A172 (cell line): ENCODE measurements at regions not wholly inside any gene's neighbourhood (a gene's known extent, or its start where the extent isn't known, plus 50 kb on each side); places are given as distances from the start of the nearest gene placed in this dataset.
"Not testable (repeated sequence)": the region's sequence is repeated elsewhere in the genome, so short reads cannot be mapped to it uniquely, and the experiment has no call there.

Source experiments
- DNase-seq: peaks from one replicate; pipeline ENCODE4 v3.0.0-alpha.2; 2015; ENCODE audit warnings: low spot score

DNA sequence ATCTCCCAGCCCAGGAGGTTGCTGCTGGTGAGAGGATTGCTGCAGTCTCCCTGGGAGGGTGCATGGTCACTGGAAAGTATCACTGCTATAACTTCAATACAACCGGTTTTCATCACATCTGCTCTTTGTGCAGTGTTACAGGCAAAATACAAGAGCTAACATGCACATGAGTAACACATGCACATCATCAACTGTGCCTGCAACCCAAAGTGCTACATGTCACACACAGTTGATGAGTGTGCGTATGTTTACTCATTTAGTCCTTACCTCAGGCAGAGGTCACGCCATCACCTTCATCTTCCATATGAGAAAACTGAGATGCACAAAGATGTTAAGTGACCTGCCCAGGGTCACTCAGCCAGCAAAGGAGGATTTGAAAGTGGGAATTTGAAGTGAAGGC is 277.7 kb downstream of the FAM72C start:
- no peak for DNase-seq

DNA sequence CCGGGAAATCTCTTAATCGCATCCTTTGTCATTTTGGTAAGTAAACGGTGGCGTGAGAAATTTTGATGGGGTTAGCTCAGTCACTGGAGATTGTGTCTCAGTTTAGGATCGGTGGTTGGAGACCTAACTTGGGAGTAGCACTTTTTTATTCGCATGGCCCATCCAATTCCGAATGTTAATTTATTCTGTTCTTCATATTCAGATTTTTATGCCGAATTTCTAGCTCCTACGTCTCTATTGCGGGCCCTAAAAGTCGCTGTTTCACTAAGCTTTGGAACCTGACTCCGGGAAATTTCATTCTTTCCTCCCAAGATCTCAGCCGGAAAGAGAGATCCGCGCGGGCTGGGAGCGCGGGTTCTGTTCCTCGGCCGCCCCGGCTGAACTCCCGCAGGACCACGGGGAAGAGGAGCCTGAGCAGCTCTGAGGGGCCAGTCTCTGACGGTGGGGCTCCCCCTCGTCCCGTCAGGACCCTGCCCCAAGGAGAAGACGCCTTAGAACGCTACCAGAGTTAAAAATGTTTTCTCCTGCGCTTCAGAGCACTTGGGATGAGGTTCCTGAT is 279.7 kb downstream of the FAM72C start:
- DNase-seq: no peak

DNA sequence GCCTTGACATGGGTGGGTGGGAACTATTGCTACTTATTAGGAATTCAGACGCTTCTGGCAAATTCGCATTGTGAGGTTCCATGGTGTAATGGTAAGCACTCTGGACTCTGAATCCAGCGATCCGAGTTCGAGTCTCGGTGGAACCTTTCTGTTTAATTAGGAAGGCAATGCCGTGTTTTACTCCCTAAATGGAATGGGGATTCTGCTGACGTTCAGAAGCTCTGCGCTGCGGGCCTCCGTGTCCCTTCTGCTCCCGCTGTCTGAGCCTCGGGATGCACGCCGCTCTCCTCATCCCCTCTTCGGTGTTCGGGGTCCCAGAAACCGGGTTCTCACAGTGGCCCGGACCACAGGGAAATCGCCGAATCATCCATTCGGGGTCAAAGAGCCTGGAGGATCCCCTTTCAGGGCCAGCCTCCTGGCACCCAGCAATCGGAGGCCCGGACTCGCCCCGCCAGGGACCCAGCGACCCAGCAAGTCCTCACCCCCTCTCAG is 280.3 kb downstream of the FAM72C start:
- peak; percentile 83 for DNase-seq

DNA sequence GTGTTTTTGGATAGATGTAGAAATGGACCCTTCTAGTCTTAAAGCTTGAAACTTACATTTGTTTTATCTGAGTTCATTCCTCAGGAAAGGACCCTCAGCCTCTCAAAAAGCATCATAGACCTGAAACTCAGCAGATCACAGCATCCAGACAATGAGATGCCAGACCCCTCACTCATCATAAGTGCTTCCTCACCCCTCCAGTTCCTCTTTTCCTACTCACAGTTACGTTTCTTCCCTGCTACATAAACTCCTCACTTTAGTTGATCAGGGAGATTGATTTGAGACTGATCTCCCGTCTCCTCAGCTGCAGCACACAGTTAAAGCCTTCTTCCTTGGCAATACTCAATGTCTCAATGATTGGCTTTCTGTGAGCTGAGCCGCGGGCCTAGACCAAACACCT is 282.0 kb downstream of the FAM72C start:
- no peak for DNase-seq

DNA sequence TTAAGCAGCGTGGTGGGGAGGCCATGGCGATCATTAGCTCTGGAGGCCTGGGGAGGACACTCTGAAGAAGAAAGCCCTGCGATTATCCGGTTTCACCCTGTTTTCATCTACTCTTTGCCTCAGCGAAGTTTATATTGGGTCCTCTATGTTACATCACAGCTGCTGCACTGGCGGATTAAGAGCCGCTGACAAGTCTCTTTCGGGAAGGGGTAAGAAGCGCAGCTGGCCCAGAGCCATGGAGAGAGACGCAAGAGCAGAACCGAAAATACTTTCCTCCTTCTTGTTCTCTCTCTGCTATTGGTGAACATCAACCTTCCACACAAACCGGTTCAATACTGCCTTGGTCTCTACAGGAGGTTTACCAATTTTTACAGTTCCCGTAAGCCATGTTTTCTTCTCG is 291.5 kb downstream of the FAM72C start:
- no peak for DNase-seq

DNA sequence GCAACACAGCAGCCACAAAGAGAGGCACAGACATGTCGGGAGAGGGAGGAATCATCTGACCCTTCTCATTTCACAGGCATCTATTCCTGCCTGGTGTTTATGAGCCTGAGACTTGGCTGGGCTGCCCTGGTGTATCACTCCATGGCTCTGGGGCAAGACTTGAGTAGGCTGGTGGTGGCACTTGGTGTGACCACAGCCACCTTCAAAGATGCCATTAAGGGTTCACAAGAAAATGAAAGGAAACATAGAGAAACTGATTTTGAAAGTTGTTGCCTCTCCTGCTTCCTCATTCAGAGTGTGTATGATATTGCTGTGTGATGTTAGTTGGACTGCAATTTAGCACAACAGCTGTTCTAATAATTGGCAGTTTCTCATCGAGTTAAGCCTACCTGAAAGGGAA is 298.8 kb downstream of the FAM72C start:
- DNase-seq: no peak

DNA sequence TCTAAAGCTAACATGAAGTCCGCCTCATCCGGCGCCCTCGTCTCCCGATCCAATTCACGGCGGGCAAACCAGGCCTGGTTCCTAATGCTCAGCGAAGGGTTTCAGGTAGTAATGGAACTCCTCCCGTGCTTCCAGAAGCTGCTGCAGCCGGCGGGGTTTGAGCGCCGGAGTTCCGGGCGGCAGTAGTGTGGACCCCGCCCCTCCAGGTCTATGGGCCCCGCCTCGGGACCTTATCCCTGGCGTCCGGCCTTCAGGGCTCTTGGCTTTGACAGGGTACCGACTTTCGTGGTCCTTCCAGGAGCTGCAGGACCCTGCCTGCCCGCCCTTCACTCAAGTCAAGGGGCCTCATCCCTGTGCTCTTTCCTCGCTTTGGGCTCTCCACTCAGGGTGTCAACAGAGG is 304.1 kb downstream of the FAM72C start:
- DNase-seq: no peak

DNA sequence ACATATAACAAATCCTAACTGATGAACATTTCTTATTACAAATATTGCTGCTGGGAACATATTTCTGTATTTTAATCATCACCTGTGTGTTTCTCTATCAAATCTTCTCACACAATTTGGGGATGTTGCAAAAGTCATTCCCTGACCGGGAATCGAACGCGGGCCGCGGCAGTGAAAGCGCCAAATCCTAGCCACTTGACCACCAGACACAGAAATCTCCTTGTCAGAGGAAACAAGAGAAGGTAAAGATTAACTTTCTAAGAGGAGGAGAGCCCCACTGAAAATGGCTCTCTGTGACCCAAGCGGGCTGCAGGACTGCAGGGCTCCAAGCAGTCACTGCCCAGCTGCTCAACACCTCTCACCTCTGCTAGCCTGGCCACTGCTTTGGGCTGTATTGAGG is 304.9 kb downstream of the FAM72C start:
- no peak for DNase-seq

DNA sequence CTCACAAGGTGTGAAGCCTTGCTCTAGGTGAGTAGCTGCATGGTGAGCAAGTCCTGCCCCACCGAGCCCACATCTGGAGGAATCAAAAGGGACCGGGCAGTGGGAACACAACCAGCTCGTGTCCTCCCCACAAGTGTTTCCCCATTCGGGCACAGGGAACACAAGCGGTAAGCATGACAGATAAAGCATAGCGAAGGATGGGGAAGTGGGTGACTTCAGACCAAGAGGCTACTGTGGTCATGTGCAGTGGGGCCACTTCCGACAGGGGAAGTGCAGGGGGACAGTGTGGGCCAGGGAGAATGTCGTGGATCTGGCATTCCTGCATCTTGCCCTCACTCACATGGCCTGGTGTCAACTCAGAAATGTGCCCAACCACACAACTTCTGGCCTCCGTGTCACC is 306.2 kb downstream of the FAM72C start:
- no peak for DNase-seq

DNA sequence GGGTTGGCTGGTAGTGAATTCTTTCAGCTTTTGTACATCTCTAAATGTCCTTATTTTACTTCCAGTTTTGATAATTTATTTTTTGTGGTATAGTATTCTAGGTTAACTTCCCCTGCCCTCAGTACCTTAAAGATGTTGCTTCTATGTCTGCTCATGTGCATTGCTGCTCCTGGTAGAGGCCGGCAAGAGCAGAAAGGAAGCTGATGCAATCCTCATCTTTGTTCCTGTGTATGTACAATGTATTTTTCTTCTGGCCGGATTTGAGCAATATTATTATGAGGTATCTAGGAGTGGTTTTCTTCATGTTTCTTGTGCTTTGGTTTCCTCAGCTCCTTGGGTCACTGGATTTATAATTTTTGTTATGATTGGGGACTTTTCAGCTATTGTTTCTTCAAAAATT is 308.7 kb downstream of the FAM72C start:
- not testable (repeated sequence) for DNase-seq

DNA sequence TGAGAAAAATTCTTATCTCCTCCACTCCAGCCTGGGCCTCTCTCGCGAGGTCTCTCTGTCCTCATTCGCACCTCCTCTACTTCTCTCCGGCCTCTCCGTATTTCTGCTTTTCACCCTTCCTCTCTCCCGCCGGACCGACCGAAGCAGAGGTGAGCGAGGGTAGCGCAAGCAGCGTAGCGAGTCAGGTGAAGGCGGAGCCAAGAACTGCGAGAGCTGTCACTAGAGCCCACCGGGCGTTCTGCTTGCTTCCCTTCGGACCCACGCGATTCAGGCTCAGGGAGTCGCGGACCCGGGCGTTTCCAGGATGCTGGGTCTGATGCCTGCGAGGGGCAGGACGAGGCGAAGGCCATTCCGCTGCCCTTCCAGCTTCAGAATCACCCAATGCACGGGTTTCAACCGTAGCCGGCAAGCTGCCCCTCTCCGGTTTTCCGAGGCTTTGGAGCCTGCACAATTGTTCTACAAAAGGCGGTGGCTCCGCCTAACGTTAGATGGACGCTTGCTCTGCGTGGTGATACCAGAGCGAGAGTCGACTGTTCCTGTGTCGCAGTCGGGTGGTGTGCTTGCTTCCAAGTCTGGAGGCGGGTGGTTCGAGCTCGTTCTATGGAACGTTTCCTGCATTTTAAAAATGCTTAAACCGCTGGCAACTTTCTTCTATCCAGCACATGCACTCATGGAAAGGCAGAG is 310.2 kb downstream of the FAM72C start:
- no peak for DNase-seq

DNA sequence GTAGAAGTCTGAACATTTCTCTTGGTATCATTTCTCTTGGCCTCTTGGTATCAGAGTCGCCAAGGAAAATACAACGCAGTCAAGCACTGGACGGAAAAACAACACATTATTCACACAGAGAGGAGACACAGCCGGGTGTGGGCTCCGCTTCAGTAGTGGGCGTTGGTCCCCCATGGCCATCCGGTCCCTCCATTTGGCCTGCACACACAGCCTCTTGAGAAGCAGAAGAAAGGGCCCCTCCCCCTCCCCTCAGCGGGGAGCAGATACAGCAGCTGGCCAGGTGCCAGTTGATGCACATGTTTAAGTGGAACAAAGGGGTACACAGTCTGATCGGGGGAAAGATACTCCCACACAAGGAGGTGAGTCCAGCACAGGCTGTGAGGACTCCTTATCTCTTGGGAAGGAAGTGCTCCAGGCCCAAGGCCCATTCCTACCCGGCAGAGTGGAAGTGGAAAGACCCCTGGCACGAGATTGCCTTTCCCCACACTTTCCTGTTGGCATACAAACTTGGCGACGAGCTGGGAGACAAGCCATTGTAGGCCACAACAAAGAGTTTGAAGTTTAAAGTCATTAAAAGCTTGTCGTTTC is 311.3 kb downstream of the FAM72C start:
- DNase-seq: no peak

DNA sequence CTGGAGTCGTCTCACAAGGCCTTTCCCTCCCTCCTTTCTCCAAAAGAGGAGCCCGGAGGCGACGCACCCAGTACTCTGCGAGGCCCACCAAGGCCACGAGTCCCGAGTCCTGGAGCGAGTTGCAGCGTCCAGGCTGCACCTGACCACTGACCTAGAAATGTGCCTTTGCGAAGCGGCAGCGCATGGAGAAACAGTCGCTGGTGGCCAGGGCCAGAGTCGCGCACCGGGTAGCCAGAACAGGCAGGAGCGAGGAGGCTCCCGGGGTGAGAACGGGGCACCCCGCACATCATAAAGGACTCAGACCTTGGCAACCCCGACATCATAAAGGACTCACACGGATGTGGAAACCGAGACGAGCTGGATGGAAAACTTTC is 318.4 kb downstream of the FAM72C start:
- DNase-seq: no peak

DNA sequence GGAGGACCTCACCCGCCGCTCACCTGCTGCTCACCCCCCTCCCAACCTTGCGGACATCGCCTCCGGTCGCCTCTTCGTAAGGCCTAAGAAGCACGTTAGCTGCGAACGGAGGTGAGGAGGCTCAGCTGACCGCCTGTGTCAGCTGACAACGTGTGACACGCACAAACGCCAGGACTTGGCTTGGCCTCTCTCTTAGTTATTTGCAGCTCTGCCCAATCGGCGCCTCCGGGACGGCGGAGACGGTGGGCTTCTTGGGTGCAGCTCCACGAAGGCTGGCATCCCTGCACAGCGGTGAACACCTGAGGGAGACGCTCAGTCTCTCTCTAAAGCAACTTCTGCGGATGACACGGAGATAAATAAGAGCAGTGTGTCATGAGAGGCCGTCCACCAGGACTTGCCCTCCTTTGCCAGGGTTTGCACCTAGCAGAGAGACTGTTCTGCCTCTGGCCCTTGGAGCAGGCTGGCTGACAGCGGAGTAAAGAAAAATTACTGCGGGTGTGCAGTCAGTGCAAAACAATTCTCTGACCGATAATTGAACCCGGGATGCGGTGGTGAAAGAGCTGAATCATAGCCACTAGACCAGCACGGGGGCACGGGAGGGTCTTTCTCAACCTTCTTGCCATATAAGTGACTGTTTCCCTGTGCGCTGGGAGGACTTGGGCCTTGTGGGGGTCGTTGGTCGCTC is 318.9 kb downstream of the FAM72C start:
- DNase-seq: no peak

DNA sequence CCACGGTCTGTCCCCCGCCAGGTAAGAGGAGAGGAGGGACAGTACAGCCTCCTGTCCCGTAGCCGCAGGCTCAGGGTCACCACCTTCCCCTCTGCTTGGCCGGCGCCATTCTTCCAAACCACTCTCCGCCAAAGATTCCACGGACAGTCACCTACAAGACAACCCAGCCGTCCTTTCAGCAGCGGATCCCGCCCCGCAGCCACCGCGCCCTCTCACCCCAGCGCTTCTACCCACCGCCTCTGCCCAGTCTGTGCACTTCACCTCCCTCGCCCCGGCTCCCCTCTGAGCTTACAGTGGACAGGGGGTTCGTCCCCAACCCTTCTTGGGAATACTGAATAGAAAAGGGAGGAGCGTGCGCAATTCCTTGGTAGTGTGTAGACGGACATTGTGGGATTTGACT is 319.6 kb downstream of the FAM72C start:
- no peak for DNase-seq

DNA sequence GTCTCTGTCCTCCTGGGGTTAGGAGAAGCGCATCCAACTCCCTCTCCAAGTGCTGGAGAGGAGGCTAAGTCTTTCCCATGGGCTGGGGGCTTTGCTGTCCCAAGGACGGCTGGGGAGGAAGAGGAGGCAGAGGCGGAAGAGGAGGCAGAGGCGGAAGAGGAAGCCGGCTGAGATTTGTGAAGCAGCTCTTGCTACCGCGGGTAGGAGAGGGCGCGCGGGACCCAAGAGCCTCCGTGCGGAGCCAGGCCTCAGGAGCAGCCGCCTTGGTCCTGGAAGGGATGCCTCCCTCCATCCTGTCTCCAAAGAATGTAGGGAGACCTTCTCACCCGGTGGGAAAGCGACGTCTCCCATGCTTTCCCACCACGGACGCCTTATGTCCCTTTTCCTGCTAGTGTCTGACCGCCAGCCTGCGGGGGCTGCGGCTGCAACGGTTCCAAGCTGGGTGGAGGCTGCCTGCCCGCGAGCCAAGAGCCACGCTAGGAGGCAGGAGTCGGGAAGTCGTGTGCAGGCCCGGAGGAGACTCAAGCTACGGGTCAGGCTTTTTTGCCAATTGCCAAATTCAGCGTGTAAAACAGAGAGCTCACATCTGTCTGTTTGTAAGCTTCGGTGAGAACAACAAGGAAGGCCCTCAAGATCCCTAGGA is 320.3 kb downstream of the FAM72C start:
- no peak for DNase-seq

DNA sequence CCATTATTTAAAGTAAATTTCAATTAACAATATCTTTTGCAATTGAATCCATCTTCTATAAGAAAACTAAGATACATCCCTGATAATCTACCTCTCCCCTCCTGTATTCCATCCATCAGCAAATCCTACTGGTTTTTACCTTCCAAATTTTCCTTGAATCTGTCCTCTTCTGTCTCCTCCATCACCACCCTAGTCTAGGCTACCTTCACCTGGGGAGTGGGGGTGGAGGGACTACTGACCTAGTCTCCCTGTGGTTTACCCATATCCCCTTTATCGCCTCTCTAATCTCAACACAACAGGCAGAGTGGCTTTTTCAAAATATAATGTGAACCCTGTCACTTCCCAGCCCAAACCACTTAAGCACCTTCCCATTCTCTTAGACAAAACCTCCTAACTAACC is 327.8 kb downstream of the FAM72C start:
- DNase-seq: not testable (repeated sequence)

DNA sequence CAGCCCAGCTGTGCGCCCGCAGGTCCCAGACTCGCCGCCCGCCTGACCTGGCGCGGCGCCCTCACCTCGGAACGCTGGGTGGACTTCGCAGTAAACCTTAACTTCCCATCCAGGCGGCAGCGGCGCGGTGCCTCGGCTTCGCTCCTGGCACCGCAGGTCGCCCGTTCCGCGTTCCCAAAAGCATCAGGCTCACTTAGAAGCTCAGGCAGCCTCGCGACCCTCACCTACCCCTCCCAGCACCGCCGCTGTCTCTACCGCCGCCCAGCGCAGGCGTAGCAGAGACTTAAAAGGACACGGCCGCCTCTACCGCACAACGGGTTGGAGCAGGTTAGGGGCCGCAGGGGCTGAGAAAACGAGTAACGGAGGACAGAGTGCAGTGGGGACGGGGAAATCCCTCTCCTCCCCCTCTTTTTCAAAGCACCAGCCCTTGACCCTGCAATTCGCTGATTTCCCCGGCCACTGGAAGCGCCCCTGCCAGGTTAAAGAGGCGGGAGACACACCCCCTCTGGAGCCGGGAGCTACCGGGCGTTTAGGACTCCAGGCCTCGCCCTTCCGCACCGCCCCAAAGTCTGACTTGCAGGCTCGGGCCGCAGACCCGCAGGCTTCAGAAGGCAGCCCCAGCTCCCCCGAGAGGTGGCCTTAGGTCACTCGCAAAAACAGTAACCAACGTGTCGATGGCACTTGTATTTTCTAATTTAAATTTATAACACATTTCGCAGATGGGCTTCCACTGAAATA is 328.5 kb downstream of the FAM72C start:
- no peak for DNase-seq

DNA sequence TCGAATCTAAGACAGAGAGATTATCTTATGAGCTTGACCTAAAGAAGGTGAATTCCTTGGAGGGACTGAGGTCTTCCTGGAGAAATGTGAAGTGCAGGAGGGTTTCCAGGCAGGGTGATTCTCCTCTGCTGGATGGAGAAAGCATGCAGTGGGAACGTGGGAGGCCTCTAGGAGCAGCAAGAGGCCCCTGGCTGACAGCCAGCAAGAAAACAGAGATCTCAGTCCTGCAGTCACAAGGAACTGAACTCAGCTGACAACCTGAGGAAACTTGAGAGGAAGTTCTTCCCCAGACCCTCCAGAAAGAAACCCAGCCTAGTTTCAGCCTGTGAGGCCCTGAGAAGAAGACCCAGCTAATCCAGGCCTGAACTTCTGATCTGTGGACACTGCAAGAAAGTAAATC is 345.9 kb downstream of the FAM72C start:
- no peak for DNase-seq

DNA sequence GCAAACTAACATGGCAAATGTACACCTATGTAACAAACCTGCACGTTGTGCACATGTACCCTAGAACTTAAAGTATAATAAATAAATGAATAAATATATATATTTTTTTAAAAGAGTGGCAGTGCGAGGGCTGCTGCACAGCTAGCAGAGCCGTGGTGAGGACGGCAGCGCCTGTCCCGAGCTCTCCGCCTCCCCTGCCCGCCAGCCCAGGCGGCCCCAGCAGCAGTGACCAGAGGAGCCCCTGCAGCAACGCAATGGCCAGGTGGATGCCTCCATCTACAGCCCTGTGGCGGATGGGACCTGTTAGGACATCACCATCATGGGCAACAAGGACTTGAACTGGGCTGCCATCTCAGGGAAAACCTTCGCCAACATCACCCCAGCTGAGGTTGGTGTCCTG is 351.9 kb downstream of the FAM72C start:
- no peak for DNase-seq

DNA sequence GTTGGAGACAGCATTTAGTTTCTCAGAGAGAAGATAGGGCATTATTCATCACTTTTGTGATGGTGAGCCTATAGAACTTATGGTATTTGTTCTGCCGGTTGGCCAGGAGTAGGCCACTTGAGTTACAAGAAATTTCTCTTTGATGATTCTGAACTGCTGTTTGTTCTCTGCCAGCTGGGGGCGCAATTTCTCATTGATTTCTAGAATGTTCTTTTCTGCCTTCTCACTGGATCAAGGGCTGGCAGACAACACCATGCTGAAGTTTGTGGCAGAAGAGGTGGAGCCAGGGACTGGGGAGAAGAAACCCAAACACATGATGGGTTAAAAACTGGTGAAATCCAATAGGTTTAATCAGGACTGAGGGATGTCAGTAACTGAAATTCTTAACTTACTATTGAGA is 360.6 kb downstream of the FAM72C start:
- DNase-seq: peak; percentile 6

DNA sequence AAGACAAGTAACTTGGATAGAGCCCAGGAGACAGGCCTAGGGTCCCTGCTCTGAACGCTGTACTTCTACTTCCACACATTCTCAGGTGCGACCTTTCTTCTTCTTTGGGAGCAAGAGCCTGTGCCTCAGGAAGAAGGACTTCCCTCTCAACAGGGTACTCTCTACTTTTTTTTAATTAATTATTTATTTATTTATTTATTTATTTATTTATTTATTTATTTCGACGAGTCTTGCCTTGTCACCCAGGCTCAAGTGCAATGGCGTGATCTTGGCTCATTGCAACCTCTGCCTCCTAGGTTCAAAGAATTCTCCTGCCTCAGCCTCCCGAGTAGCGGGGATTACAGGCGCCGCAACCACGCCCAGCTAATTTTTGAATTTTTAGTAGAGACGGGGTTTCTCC is 361.6 kb downstream of the FAM72C start:
- no peak for DNase-seq
